Ovary (tissue), 3 donors: ENCODE measurements at regions not wholly inside any gene's neighbourhood (a gene's known extent, or its start where the extent isn't known, plus 50 kb on each side); places are given as distances from the start of the nearest gene placed in this dataset.

Experiments
- EP300 ChIP-seq: sonication (generic); formaldehyde crosslinking; IDR thresholded peaks from one replicate; pipeline ENCODE4 v1.6.1; 2017; ENCODE audit warnings: antibody characterized with exemption
- POLR2A ChIP-seq: fragments of 450-650 bp; IDR thresholded peaks from one replicate; pipeline ENCODE4 v1.6.1; 2017; ENCODE audit warnings: antibody characterized with exemption, mild to moderate bottlenecking, moderate library complexity
- TF ChIP-seq, protein P1 (sequence below), 3 donors: fragments of 450-650 bp in 2 of 3; fragments of 200-600 bp in 1 of 3; IDR thresholded peaks; one replicate each; pipeline versions ENCODE4 v1.5.1 to v1.8.0; 2016 to 2022; ENCODE audit warnings: antibody characterized with exemption in 3 of 3, mild to moderate bottlenecking in 1 of 3
- donor health status: DM: no; HTN: no; CAD: no.

DNA sequence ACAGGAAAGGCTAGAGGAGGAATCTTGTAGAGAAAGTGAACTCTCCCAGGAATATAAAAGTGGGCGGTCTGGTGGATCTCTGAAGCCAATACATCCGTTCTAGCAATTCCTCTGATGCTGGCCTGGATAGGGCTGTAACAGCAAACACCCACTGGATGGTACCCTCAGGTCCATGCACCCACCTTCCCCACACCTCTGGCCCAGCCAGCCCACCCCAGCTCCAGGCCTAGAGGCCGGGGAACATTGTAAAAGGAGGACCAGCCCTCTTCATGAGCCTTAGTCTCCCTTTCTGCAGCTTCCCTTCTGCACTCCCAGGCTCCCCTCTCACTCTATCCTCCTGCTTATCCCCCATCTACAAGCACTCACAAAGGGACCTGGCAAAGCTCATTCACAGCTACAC lies 443.9 kb downstream of the BUD13 start:
- TF ChIP-seq, protein P1, sequence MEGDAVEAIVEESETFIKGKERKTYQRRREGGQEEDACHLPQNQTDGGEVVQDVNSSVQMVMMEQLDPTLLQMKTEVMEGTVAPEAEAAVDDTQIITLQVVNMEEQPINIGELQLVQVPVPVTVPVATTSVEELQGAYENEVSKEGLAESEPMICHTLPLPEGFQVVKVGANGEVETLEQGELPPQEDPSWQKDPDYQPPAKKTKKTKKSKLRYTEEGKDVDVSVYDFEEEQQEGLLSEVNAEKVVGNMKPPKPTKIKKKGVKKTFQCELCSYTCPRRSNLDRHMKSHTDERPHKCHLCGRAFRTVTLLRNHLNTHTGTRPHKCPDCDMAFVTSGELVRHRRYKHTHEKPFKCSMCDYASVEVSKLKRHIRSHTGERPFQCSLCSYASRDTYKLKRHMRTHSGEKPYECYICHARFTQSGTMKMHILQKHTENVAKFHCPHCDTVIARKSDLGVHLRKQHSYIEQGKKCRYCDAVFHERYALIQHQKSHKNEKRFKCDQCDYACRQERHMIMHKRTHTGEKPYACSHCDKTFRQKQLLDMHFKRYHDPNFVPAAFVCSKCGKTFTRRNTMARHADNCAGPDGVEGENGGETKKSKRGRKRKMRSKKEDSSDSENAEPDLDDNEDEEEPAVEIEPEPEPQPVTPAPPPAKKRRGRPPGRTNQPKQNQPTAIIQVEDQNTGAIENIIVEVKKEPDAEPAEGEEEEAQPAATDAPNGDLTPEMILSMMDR (IDR thresholded peaks at IDR 0.05): no peak
- TF ChIP-seq POLR2A: no peak
- TF ChIP-seq EP300: no peak
